ENCODE measurements at regions not wholly inside any gene's neighbourhood (a gene's known extent, or its start where the extent isn't known, plus 50 kb on each side); places are given as distances from the start of the nearest gene placed in this dataset.

DNA sequence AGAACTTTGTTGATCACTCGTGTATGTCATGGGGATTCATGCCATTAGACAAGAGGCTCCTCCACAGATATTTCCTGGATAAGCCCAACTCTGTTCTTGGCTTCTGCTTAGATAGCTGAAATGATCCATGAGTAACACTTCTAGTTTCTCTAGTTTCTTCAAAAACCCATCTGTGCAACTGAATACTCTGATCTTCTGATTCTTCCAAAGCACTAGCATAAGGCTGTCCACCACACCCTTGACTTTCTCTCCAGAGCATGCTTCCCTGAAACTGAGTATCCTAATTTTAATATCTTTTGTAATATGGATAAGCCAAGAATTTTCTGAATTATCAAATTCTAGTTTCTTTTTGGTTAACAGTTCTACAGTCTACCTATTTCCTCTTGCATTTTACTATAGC, 118.6 kb upstream of the TAPT1 start:
- Mint-ChIP-seq H3K4me3 (no peak overlapping the region), H3K27ac (no peak overlapping the region), H3K4me1 (ENCODE audit: low read depth in 2 of 2) (no peaks in the 10 kb centered on the region), H3K36me3 (ENCODE audit: insufficient read depth) (no peaks in the 10 kb centered on the region), H3K9me3 (peaks cover 0 to 2% of the 10 kb centered on the region in 2 donors), H3K27me3 (peaks cover 0 to 5% of the 10 kb centered on the region in 2 donors)
- no peak for DNase-seq
- no peak for ATAC-seq (replicated peaks)

DNA sequence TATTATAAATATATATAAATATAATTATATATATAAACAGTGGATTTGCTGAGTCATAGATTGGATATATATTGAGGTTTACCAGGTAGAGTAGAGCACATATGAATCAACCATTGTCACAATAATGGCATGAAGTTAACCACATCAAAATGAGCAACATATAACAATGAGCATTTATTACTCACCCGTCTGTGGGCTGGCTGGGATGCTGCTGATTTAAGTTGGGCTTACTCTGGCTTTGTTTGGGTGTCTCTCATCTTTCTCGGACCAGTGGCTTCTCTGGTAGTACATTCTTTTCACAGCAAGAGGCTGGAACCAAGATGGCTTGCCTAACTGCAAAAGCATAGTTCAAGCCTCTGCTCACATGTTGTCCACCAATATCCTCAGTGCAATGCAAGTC, 111.7 kb upstream of the TAPT1 start:
- no peaks in the 10 kb centered on the region for H3K4me1 Mint-ChIP-seq (ENCODE audit: low read depth in 2 of 2)
- no peak overlapping the region for H3K27ac Mint-ChIP-seq
- H3K9me3 Mint-ChIP-seq: no peaks in the 10 kb centered on the region
- peaks cover 6 to 7% of the 10 kb centered on the region in 2 donors for H3K27me3 Mint-ChIP-seq
- no peak overlapping the region for H3K4me3 Mint-ChIP-seq
- ATAC-seq (replicated peaks) (no peak), DNase-seq (no peak)
- H3K36me3 Mint-ChIP-seq (ENCODE audit: insufficient read depth): no peaks in the 10 kb centered on the region

DNA sequence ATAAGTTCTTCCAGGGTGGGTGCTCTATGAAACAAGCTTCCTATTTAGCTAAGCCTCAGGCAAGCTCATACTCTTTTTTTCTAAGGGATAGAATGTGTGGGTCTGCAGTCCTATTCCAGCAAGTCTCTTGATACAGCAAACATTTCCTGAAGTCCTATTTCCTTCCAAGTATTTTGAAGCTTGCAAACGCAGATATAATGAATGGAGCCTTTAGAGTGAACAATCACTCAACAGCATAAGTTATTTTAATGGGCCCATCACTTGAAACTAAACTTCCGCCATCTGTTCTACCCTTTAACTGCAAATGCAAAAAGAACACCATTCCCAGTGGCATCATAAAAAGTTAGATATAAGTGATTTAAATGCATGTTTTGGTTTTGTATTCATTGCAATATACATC, 108.3 kb upstream of the TAPT1 start:
- ATAC-seq (replicated peaks): no peak
- Mint-ChIP-seq H3K27ac (no peak overlapping the region), H3K36me3 (ENCODE audit: insufficient read depth) (no peaks in the 10 kb centered on the region), H3K9me3 (no peaks in the 10 kb centered on the region), H3K4me3 (no peak overlapping the region), H3K27me3 (peaks cover 6 to 10% of the 10 kb centered on the region in 2 donors), H3K4me1 (ENCODE audit: low read depth in 2 of 2) (no peaks in the 10 kb centered on the region)
- no peak for DNase-seq

DNA sequence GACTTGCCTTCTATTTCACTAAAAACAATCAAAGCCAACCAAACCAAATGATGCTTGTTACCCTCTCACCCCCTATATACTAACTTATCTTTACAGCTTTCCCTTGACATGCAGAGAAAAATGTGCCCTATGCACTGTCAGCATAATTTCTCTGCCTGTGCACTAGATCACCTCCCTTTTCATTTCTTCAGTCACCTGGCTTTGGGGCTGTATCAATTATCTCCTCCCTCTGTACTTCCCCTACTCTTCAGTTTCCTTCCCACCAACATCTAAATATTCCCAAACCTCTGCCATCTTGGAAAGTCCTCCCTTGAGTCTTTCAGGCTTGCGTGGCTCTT, 103.5 kb upstream of the TAPT1 start:
- Mint-ChIP-seq H3K27me3 (peaks cover 15 to 17% of the 10 kb centered on the region in 2 donors), H3K36me3 (ENCODE audit: insufficient read depth) (no peaks in the 10 kb centered on the region), H3K4me3 (no peak overlapping the region), H3K9me3 (no peaks in the 10 kb centered on the region), H3K4me1 (ENCODE audit: low read depth in 2 of 2) (no peaks in the 10 kb centered on the region), H3K27ac (no peak overlapping the region)
- ATAC-seq (replicated peaks): no peak
- no peak for DNase-seq

DNA sequence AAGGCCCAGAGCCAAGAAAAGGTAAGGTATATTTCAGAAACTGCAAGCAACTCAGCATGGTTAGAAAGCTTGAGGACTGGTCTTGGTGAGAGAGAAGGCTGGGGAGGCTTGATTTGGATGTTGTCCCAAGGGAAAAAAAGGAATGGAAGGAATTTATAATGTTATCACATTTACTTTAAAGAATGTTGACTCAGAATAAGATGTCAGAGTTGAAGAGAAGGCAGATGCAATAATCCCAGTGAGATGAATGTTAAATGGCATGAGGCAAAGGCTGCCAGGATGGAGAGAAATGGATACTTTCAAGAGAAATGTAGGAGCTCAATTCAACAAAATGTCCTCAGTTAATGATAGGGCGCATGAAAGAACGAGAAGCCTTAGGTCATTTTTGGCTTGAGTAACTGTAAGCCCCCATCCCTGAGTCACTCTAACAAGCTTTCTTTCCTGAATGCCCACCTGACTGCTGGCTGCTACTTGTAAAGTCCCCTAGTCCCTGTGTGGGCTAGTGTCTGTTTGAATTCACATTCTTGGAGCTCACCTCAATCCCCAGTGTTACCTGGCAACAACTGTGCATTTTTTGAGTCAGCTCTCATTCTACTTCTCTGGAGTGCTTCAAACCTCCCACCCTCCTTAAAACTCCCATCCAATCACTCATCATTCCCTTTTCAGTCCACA, 103.0 kb upstream of the TAPT1 start:
- Mint-ChIP-seq H3K4me3 (no peak overlapping the region), H3K9me3 (no peaks in the 10 kb centered on the region), H3K4me1 (ENCODE audit: low read depth in 2 of 2) (no peaks in the 10 kb centered on the region), H3K27ac (no peak overlapping the region), H3K27me3 (peaks cover 19 to 21% of the 10 kb centered on the region in 2 donors), H3K36me3 (ENCODE audit: insufficient read depth) (no peaks in the 10 kb centered on the region)
- ATAC-seq (replicated peaks) (no peak), DNase-seq (no peak)

DNA sequence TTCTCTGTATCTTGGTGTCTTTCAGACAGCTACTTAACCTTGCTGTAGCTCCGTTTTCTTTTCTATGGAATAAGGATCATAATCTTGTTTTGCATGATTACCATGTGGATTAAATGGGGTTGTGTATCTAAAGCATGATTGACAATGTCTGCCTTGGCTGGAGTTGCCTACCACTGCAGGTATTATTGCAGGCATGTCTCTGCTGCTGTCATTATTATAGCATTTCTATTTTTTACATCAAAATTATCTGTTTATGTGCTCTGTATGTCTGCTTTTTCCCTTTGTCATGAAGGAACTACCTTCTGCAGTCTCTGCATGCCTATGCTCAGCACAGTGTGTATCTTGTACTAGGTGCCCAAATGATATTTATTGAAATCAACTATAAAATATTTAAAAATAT, 95.9 kb upstream of the TAPT1 start:
- Mint-ChIP-seq H3K4me1 (ENCODE audit: low read depth in 2 of 2) (no peaks in the 10 kb centered on the region), H3K4me3 (no peak overlapping the region), H3K9me3 (peaks cover 0 to 2% of the 10 kb centered on the region in 2 donors), H3K27me3 (peaks cover 32 to 40% of the 10 kb centered on the region in 2 donors), H3K36me3 (ENCODE audit: insufficient read depth) (no peaks in the 10 kb centered on the region), H3K27ac (no peak overlapping the region)
- no peak for DNase-seq
- ATAC-seq (replicated peaks): no peak

DNA sequence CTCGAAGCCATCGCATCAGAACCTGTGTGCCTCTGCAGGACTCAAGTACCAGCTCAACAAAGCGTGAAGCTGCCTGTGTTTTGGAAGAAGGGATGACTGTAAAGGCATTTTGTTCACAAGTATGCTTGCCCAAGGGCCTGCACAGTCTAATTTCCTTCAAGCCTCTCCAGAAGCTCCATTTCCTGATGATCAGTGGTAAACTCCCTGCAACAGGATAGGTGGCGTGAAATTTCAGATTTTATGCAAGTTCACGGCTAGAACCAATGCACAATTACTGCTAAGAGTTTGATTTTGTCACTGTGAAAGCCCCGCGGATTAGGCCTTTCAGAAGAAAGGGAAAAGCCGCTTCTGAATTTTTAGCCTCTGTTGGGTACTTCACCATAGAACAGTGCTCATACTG, 89.2 kb upstream of the TAPT1 start:
- no peaks in the 10 kb centered on the region for H3K9me3 Mint-ChIP-seq
- no peak for ATAC-seq (replicated peaks)
- H3K27me3 Mint-ChIP-seq: peaks cover 10 to 22% of the 10 kb centered on the region in 2 donors
- H3K36me3 Mint-ChIP-seq (ENCODE audit: insufficient read depth): no peaks in the 10 kb centered on the region
- DNase-seq: no peak
- no peaks in the 10 kb centered on the region for H3K4me1 Mint-ChIP-seq (ENCODE audit: low read depth in 2 of 2)
- no peak overlapping the region for H3K27ac Mint-ChIP-seq
- no peak overlapping the region for H3K4me3 Mint-ChIP-seq

DNA sequence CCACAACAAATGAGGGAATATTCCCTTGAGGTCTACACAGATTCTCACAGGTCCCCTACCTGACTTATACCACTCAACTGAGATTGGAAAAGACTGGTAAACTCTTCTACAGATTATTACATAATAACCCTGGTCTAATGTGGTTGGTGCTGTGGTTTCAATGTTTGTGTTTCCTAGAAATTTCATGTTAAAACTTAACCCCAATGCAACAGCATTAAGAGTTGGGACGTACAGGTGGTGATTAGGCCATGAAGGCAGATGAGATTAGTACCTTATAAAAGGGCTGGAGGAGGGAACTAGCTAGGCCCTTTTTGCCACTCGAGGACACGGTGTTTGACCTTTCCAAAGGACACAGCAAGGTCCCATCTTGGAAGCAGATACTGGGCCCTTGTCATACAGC, 84.3 kb upstream of the TAPT1 start:
- H3K27ac Mint-ChIP-seq: no peak overlapping the region
- DNase-seq (no peak), ATAC-seq (replicated peaks) (no peak)
- H3K36me3 Mint-ChIP-seq (ENCODE audit: insufficient read depth): no peaks in the 10 kb centered on the region
- H3K4me1 Mint-ChIP-seq (ENCODE audit: low read depth in 2 of 2): no peaks in the 10 kb centered on the region
- peaks cover 0 to 2% of the 10 kb centered on the region in 2 donors for H3K9me3 Mint-ChIP-seq
- H3K4me3 Mint-ChIP-seq: no peak overlapping the region
- peaks cover 19% of the 10 kb centered on the region in 2 donors for H3K27me3 Mint-ChIP-seq

DNA sequence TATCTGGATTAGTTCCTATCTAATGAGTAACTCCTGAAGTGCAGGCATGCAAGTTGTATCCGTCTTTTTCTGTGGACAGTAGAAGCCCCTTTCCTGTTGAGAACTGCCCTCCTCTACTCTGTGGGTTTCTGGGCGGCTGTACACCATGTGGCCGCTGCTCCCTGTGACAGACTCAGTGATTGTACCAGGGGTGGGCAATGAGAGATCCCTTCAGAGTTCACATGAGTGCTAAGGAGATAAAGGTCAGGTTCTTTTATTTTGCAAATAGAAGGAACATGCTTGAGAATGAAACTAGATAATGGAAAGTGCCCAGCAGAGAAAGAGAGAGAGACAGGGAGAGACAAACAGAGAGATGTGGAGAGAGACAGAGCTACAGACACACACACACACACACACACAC, 76.4 kb upstream of the TAPT1 start:
- H3K27ac Mint-ChIP-seq: no peak overlapping the region
- DNase-seq (no peak), ATAC-seq (replicated peaks) (no peak)
- no peaks in the 10 kb centered on the region for H3K36me3 Mint-ChIP-seq (ENCODE audit: insufficient read depth)
- no peaks in the 10 kb centered on the region for H3K4me1 Mint-ChIP-seq (ENCODE audit: low read depth in 2 of 2)
- H3K9me3 Mint-ChIP-seq: no peaks in the 10 kb centered on the region
- H3K27me3 Mint-ChIP-seq: peaks cover 1 to 6% of the 10 kb centered on the region in 2 donors
- no peak overlapping the region for H3K4me3 Mint-ChIP-seq

DNA sequence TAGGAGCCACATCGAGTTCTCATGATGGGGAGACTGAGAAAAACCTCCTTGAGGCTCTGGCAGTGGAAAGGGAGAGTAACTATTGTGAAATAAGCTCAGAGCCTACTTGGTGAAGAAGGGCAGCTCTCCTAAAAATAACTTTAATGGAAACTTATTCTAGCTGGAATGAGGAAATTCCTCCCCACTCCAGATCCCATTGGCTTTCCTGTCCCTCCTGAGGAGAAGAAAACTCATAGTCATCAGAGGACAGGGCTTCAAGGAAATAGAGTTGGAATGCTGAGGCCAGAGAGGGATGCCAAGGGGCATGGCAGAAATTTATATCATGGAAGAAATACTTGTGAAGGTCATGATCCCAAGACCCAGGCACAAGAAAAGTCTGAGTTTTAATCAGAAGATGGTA, 70.7 kb upstream of the TAPT1 start:
- no peaks in the 10 kb centered on the region for H3K36me3 Mint-ChIP-seq (ENCODE audit: insufficient read depth)
- DNase-seq (no peak), ATAC-seq (replicated peaks) (no peak)
- H3K27me3 Mint-ChIP-seq: peaks cover 11 to 12% of the 10 kb centered on the region in 2 donors
- H3K9me3 Mint-ChIP-seq: no peaks in the 10 kb centered on the region
- H3K4me3 Mint-ChIP-seq: no peak overlapping the region
- no peak overlapping the region for H3K27ac Mint-ChIP-seq
- no peaks in the 10 kb centered on the region for H3K4me1 Mint-ChIP-seq (ENCODE audit: low read depth in 2 of 2)

DNA sequence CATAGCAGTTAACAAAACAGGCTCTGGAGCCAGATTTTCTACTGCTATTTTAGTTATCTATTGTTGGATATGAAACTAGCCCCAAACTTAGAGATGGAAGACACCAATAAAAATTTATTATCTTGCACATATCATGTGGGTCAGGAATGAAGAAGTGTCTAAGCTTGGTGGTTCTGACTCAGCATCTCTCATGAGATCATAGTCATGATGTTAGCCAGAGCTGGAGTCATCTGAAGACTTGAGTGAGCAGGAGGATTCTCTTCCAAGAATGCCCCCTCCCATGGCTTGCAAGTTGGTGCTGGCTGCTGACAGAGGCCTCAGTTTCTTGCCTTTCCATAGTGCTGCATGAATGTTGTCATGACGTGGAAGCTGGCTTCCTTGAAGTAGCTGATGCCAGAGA, 68.2 kb upstream of the TAPT1 start:
- no peak overlapping the region for H3K27ac Mint-ChIP-seq
- peaks cover 9 to 32% of the 10 kb centered on the region in 2 donors for H3K27me3 Mint-ChIP-seq
- no peaks in the 10 kb centered on the region for H3K36me3 Mint-ChIP-seq (ENCODE audit: insufficient read depth)
- no peak for ATAC-seq (replicated peaks)
- no peaks in the 10 kb centered on the region for H3K9me3 Mint-ChIP-seq
- peaks cover 0 to 4% of the 10 kb centered on the region in 2 donors for H3K4me1 Mint-ChIP-seq (ENCODE audit: low read depth in 2 of 2)
- no peak overlapping the region for H3K4me3 Mint-ChIP-seq
- DNase-seq: no peak

DNA sequence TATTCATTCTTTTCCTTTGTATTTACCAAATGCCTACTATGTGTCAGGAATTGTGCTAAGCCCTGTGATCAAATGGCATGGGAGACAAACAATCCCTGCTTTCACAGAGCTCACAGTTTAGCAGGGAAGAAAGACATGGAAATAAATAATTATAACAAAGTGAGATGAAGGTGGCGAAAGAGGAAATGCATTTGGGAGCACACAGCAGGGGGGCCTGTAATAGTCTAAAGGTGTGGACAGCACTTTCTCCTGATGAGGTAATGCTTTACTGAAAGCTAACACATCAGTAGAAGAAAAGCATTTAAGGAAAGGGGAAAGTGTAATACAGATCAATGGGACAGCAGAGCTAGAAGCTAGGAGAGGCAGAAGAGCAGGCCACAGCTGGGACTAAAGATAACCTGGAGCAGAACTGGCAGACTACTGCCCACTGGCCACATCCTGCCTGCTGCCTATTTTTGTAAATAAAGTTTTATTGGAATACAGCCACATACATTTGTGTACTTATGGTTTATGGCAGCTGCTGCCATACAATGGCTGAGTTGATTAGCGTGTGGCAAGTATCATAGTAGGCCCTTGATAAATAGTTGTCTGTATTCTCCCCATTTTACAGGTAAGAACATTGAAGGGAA, 67.1 kb upstream of the TAPT1 start:
- H3K4me3 Mint-ChIP-seq: no peak overlapping the region
- ATAC-seq (replicated peaks) (no peak), DNase-seq (no peak)
- no peaks in the 10 kb centered on the region for H3K9me3 Mint-ChIP-seq
- H3K27me3 Mint-ChIP-seq: peaks cover 17 to 41% of the 10 kb centered on the region in 2 donors
- H3K36me3 Mint-ChIP-seq (ENCODE audit: insufficient read depth): no peaks in the 10 kb centered on the region
- H3K27ac Mint-ChIP-seq: no peak overlapping the region
- peaks cover 0 to 4% of the 10 kb centered on the region in 2 donors for H3K4me1 Mint-ChIP-seq (ENCODE audit: low read depth in 2 of 2)

DNA sequence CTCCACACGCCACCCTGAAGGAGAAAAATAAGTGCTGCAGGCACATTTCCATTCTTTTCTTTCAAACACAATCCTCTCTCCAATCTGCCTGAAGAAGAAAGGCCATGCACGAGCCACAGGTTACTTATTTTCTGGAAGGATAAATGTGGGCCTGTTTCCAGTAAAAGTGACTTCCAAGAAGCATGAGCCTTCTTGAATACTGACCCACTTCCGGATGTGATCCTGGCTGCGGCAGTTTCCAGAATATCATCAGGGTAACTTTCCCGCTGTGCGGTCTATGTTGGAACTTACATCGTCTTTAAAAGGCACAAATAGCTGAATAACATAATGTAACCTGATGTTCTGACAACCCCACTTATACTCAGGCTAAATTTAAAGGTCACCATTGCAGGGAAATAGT, 66.3 kb upstream of the TAPT1 start:
- H3K36me3 Mint-ChIP-seq (ENCODE audit: insufficient read depth): no peaks in the 10 kb centered on the region
- H3K27ac Mint-ChIP-seq: no peak overlapping the region
- no peak for DNase-seq
- no peaks in the 10 kb centered on the region for H3K9me3 Mint-ChIP-seq
- no peak overlapping the region for H3K4me3 Mint-ChIP-seq
- no peak for ATAC-seq (replicated peaks)
- H3K4me1 Mint-ChIP-seq (ENCODE audit: low read depth in 2 of 2): peaks cover 0 to 4% of the 10 kb centered on the region in 2 donors
- peaks cover 21 to 42% of the 10 kb centered on the region in 2 donors for H3K27me3 Mint-ChIP-seq

DNA sequence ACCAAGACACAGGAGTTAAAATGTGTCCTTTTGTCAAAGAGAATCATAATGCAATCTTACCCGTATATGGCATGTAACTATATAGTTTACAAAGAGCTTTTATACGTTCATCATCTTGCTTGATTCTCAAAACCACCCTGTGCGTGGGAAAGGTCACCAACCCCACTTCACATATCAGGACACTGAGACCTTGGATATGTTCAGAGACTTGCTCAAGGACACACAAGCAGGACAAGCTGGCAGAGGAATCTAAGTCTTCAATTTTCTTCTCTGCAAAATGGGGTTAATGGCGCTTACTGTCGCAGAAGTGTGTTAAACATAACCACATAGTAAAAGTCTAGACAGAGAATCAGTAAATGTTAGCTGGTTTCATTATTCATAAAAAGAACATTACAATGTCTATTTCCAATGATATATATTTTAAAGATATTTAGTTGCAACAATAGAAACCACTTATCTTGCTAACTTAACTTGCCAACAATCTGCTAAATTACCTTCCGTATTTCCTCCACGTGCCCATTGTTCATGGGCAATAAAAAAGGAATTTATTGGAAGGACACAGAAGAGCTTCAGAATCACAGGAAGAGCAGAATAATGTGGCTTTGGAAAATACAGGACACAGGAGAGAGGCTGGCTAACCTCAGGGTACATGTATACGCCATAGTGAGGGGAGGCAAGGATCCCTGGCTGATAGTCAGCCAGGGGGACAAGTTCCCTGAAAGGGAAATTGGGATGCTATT, 64.6 kb upstream of the TAPT1 start:
- no peak overlapping the region for H3K27ac Mint-ChIP-seq
- H3K4me1 Mint-ChIP-seq (ENCODE audit: low read depth in 2 of 2): peaks cover 0 to 4% of the 10 kb centered on the region in 2 donors
- ATAC-seq (replicated peaks) (no peak), DNase-seq (no peak)
- no peak overlapping the region for H3K4me3 Mint-ChIP-seq
- H3K27me3 Mint-ChIP-seq: peaks cover 19 to 37% of the 10 kb centered on the region in 2 donors
- no peaks in the 10 kb centered on the region for H3K9me3 Mint-ChIP-seq
- no peaks in the 10 kb centered on the region for H3K36me3 Mint-ChIP-seq (ENCODE audit: insufficient read depth)

Measured in effector memory CD8-positive, alpha-beta T cell (primary cell).